ENCODE measurements at regions not wholly inside any gene's neighbourhood (a gene's known extent, or its start where the extent isn't known, plus 50 kb on each side); places are given as distances from the start of the nearest gene placed in this dataset.
"Not testable (repeated sequence)": the region's sequence is repeated elsewhere in the genome, so short reads cannot be mapped to it uniquely, and the experiment has no call there.

DNA sequence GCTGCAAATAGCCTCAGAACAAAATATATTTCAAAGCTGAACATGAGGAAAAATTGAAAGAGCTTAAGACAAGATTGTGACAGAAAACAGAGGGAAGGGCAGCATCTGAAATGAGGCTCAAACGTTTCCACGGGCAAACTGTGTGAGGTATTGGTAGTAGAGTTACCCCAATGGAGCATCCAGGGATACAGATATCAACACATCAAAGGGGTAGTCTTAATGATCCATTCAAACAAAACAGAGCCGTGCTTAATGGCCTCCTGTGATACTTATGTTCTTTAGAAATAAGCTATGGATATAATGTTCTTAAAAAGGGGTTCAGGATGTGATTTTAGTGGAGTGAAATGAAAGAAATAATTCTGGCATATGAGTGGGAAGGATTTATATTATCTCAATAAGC, 430.3 kb upstream of the PDZRN3 start:
- no peak for DNase-seq (ENCODE audit: low spot score)

DNA sequence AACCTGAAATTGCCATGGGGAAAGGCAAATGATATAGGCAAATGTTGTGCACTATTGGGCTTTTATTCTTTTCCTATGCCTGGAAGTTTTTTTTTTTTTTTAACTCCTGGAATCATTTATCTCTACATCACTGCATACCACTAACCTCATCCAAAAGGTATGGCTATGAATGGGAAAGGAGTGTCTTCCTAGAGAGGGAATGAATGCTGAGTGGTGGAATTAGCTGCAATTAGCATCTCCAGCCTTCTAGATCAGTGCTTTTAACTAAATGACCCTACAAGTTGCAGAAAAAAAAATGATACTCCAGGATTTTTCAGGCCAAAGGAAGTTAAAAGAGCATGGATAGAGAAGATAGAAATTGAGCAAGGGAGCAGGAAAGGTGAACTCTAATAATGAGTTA, 429.8 kb upstream of the PDZRN3 start:
- DNase-seq (ENCODE audit: low spot score): no peak

DNA sequence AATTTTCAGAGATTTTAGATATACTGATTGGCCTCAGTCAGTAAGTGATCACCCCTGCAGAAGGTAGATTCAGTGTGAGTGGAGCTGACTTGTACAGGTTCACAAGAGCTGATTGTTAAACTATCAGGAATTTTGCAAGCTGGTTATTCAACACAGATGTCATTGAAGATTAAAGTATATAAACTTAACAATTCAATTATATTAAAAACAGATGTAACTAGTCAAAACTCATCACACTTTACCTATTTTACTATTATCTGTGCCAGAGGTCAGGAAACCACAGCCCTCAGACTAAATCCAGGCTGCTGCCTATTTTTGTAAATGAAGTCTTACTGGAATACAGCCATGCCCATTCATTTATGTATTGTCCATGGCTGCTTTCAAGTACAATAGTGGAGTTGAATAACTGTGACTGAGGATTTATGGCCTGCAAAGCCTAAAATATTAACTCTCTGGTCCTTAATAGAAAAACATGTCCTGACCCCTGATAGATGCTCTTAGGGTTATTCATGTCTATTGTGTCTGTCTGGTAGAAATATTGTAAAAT, 429.3 kb upstream of the PDZRN3 start:
- no peak for DNase-seq (ENCODE audit: low spot score)

DNA sequence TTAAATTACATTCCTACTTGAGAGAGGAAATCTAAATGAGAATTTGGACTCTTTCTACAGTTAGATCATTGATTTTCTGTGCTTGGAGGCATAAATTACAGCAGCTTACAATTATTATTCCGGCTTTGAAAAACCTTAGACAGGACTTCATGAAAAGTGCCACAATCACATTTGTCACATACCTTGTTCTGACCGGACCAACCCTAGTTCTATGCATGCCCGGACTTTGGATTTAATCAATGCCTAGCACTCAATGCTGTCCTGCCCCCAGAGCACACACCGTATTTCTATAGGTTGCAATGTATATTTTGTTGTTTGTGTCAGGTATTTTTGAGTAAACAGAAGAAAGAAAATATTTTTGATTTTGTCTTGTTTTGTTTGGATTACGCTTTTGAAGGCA, 424.7 kb upstream of the PDZRN3 start:
- no peak for DNase-seq (ENCODE audit: low spot score)

DNA sequence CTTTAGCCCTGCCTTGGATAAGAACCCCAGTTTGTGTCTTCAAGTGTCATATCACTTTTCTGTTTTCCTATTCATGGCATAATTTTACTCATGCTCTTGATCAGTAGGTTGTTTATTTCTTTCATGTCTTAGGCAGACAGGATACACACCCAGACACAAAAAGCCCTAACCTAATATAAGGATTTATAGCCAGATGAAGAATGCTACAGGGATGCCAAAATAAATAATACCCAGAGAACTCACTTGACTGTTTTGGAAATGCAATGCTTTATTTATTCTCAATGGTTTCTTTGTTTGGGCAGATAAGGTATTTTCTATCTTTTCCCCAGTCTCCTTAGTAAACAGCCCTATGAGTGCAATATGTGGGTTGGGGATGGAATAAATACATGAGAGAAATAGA, 424.0 kb upstream of the PDZRN3 start:
- DNase-seq (ENCODE audit: low spot score): no peak

DNA sequence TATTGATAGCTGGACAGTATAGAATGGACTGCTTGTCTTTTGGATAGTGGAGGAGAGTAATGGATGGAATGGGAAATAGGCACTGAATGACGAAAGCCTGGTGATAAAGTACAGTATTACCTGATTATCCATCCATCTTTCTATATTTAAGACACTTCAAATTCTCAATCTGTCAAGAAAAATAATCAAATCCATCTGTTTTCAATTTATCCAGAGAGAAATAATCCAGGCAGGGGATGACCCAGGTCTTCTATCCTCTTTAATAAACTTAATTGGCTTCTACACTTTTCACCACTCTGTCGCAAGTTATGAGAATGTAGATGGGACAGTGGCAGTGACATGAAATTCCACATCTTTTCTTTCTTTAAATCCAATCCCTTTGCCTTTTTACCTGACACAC, 420.3 kb upstream of the PDZRN3 start:
- peak; percentile 15 for DNase-seq (ENCODE audit: low spot score)

DNA sequence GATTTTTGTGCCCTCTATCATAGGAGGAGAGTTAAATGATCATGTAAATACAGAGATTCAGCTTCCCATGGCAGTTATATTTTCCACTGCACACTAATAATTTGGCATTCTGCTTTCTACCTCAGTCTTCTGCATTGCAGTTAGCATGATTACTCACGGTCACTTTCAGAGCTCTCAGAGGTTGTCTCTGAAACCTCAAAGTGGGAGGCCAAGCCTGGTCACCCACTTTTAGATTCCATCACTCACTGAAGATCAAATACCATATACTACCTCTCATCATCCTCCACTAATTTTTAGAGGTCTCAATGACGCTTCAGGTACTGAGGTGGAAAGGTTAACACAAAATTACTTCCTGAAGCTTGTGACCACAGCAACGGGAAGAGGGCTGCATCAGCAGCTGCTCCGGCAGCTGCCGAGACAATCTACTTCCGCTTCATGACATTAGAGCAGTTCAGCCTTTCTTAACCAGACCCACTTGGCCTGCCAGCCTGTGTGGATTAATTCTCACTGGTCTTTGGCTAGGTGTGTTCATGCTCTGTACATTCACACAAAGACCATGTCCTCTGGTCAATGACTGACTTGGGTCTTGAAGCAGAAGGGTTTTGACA, 416.4 kb upstream of the PDZRN3 start:
- DNase-seq (ENCODE audit: low spot score): no peak

DNA sequence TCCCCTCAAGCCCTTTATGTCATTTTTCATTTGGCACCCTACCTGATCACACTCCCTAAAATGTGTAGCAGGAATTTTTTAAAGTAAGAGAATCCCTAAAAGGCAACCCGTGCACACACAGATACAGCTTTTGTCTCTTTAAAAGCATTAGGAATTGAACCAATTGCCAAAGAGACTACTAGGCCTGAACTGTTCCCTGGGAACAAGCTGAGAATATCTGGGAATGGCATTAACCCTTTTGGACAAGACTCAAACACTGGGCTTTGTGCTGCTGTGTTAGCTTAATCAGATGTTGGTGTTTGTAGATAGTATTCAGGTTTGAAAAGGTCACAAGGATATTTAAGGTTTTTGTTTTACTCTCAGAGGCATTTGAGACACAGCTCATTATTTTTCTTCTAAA, 414.4 kb upstream of the PDZRN3 start:
- no peak for DNase-seq (ENCODE audit: low spot score)

DNA sequence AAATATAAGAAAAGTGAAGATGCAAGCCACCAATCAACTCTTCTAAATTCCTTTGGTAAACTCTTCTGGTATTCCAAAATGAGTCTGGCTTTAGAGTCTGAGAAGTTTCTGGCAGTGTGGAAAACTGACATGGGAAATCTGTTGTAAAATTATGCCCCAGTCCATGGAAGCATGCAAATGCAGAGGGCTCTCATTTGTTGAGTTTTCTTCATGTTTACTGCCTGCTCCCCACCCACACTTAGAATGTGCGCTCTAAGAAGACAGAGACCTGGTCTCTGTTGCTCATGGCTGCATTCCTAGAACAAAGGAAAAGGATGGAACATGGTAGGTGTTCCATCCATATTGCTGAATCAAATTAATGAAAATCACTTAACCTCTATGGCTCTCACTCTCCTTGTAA, 411.8 kb upstream of the PDZRN3 start:
- DNase-seq (ENCODE audit: low spot score): no peak

DNA sequence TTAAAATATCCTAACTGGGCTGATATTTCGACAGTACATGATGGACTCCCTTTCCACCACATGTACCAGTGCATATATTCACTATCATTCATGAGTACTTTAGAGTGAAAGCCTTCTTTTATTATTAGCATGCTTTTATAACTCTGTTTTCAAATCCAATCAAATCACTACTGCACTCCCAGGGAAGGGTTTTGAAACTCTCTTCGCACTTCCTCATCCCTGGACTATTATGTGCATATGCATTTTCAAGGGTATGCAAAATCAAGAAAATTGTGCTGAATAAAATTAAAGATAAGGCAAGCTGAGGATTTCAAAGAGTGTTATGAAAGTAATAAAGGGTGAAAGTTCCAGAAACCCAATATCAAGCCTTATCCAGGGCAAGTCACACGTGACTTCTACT, 411.4 kb upstream of the PDZRN3 start:
- DNase-seq (ENCODE audit: low spot score): no peak

DNA sequence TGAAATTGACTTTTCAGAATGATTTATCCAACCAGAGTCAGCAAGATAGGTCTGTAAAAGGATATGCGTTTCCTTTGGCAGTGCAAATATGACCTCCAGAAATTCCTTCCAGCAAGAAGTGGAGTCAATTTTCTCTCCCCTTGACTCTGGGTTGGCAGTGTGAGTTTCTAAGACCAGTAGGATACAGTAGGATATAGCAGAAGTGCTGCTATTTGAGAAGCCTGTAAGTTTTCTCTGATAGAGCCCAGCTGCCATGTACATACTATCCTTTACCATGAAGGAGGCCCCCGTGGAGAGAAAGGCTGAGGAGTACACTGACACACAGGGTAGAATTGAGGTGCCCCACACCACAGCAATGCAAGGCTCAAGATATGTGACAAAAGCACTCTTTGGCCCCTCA, 409.1 kb upstream of the PDZRN3 start:
- no peak for DNase-seq (ENCODE audit: low spot score)

DNA sequence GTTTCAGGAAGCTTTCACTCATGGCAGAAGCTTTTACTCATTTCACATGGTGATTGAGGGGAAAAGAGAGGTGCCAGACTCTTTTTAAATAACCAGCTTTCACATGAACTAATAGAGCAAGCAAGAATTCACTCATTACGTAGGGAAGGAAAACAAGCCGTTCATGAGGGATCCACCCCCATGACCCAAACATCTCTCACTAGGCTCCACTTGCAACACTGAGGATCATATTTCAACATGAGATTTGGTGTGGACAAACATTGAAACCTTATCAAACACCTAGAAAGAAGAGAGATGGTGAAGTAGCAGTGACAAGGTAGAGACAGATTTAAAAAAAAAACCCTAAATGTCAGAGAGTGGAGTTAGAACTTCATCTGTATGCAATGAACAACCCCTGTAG, 408.6 kb upstream of the PDZRN3 start:
- no peak for DNase-seq (ENCODE audit: low spot score)

DNA sequence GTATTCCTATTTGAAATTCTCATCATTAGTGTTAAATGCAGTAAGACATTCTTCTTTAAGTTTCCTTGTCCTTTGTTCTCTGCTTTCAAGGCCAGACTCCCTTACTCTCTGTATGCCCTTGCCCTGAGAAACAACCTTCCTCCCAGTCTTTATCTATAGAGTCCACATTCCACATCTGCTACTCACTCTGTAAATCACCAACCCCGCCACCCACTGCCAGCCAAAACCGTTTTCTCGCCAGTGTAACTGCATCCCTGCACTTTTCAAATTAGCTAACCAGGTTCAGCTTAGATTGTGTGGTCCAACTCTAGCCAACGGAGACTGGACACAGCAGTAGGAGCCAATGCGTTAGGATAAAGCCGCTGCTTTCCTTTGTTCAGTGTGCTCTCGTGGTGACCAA, 402.4 kb upstream of the PDZRN3 start:
- no peak for DNase-seq (ENCODE audit: low spot score)

DNA sequence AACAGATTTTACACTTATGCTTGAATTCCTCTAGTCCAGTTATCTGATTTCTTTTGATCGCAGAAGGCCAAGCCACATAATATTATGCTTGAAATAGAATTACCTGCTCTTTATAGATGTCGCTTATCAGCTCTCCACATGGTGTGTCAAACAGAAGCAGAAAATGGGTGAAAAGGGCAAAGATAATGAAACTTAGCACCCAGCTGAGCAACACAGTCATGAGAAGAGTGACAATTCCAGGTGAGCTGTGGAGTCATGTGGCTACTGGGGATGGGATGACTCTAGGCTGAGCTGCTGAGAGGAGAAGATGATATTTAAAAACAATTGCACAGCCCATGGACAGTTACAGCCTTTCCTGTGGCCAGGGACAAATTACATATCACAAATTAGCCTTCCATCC, 398.7 kb upstream of the PDZRN3 start:
- peak; percentile 2 for DNase-seq (ENCODE audit: low spot score)

DNA sequence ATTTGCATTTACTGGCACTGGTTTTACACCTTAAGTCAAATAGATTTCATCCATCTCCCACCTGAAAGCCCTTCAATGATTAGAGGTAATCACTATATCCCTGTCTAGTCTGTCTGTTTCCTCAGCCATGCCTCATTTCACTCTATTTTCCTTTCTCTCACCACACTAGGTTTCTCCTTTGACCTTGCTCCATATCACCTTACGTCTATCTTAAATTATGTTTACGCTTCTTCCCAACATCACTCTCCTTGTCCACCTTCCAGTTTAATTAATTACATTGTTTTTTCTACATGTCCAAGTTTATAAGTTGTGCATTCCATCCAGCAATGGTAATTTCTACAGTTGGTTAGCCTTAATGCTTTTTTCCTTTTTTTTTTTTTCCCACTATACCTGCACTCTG, 396.7 kb upstream of the PDZRN3 start:
- no peak for DNase-seq (ENCODE audit: low spot score)

DNA sequence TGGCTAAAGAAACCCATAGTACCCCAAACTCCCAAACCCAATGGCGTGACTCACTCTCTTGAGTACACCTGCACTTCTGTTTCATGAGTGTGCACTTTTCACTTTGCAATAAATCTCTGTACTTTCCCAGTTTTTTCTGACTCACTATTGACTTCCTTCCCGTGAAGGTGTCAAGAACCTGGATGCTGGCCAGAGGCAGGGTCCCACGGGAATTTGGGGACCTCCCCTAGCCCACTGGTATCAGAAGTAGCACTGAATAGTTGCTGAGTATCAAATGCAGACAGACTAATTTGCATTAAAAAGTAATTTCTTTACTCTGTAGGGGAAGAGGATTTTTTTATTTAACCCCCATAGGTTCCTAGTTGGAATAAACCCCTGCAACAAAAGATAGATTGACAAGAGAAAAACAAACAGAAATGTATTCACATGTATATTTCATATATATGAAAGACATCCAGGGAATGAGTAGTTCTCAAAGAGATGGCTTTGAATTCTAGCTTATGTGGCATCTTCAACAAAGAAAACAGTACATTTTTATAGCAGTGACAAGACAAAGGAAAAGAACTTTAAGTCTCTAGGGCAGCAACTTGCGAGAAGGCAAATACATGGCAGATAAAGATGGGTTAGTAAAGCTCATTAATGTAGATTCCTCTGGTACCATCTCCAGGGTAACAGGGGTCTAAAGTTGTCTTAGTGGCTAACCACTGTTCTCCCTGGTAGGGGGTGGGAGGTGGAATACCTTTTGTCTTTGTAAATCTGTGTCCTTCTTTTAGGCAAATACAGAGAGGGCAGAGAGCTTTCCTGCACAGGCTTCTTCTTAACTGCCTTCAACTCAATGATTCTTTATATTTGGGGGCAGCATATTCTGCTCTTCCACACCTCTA, 385.5 kb upstream of the PDZRN3 start:
- DNase-seq (ENCODE audit: low spot score): no peak

DNA sequence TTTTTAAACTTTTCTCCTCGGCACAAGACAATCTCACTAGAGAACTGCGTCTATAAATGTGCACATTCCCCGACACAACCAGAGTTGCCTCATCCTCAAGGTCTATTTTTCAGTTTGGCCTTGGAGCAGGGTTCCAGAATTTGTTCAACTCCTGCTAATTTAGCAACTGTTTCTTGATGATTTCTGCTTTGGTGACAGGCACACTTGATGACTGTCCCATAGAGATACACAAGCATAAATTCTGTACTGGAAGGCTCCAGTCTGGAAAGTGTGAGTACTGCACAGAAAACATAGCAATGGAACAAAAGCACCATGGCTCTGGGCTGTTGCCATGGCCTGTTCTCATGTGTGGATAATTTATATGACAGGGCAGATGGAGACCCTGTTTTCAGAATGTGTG, 379.6 kb upstream of the PDZRN3 start:
- DNase-seq (ENCODE audit: low spot score): no peak

DNA sequence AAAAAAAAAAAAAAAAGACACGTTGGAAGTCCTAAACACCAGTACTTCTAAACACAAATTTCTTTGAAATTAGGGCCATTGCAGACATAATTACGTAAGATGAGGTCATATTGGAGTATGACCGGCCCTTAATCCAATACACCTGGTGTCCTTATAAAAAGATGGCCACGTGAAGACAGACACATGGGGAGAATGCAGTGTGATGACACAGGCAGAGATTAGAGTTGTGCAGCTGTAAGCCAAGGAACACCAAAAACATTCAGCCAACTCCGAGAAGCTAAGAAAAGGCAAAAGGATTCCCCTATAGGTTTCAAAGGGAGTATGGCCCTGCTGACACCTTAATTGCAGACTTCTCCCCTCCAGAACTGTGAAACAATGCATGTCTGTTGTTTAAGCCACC, 379.0 kb upstream of the PDZRN3 start:
- DNase-seq (ENCODE audit: low spot score): no peak

DNA sequence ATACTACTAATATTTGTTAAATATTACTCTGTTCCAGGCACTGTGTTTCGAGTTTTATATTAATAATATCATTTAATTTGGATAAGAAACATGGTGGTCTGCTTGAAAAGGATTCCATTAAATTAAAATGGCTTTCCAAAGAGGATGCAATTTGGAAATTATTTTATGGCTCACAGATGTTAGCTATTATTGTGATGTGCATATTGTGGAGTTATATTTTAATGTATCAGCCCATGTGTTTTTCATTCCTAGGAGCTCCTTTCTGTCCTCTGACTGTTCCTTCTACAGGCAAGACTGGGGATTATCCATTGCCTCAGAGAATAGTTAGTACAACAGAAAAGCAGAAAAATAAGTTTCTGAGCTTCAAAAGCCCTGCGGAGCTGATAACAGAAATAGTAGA, 376.7 kb upstream of the PDZRN3 start:
- DNase-seq (ENCODE audit: low spot score): no peak

DNA sequence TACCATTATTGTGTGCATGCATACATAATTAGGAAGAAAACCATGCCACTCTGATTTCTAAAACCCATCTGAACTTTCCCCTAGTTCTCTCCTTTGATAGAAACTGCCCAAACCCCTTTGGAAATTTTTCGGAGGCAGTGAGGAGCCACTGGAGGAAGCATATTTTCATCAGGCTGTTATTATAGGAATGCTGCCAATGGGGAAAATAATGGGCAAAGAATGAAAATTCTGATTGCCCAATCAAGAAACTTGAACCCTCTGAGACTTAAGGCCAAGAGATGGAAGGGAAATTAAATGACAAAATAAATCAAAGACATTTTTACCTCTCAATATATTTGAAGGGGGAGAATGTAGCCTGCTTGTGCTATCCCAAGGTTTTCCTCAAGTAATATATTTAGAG, 376.0 kb upstream of the PDZRN3 start:
- DNase-seq (ENCODE audit: low spot score): no peak

DNA sequence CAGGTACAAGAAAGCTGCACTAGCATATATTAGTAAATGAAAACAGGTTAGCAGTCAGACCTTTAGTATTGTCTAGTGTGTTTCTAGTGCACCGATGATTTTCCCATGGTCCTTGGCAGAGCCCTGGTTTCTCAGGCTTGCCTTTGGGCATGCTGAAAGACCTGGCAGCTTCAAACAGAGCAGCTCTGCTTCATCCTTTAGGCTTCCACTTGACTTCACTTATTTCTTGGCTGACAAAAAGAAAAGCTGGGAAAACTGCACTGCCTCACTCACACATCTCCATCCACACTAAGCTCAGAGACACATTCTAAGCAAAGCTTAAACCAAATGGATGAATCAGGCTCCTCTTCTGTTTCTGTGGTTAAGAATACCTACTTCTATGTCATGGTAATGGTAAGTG, 374.8 kb upstream of the PDZRN3 start:
- no peak for DNase-seq (ENCODE audit: low spot score)

DNA sequence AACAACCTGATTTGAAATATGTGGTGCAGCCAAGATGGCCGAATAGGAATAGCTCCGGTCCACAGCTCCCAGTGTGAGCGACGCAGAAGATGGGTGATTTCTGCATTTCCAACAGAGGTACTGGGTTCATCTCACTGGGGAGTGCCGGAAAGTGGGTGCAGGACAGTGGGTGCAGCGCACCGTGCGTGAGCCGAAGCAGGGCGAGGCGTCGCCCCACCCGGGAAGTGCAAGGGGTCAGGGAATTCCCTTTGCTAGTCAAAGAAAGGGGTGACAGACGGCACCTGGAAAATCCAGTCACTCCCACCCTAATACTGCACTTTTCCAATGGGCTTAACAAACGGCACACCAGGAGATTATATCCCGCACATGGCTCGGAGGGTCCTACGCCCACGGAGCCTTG, 365.9 kb upstream of the PDZRN3 start:
- DNase-seq (ENCODE audit: low spot score): not testable (repeated sequence)

DNA sequence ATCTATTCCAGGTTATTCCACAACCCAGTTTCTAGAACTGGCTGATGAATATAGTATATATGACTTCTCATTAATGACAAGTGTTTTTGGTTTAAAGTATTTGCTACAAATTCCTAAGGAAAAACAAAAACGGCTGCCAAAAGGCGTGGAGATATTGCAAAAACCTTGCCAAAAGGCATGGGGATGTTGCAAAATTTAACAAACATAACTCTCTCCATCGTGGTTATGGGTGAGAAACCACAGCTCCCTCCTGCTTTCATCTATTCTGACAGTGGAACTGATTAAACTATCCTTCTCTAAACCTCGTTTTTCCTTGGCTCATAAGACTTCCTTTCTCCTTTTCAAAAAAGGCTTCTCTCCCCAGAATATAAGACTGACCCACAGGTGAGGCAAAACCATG, 342.0 kb upstream of the PDZRN3 start:
- DNase-seq (ENCODE audit: low spot score): no peak
